ENCODE measurements at regions not wholly inside any gene's neighbourhood (a gene's known extent, or its start where the extent isn't known, plus 50 kb on each side); places are given as distances from the start of the nearest gene placed in this dataset.

- no peak for TF ChIP-seq ATF2 (CRISPR knock-in tag; IDR thresholded peaks at IDR 0.05)
- no peak for TF ChIP-seq ELK4 (CRISPR knock-in tag; IDR thresholded peaks at IDR 0.05; ENCODE audit: borderline replicate concordance)
- no peak for TF ChIP-seq BRD4 (CRISPR knock-in tag; IDR thresholded peaks at IDR 0.05)
- no peak for TF ChIP-seq ZNF879 (CRISPR knock-in tag; IDR thresholded peaks at IDR 0.05)
- TF ChIP-seq PRDM4 (CRISPR knock-in tag; IDR thresholded peaks at IDR 0.05; ENCODE audit: borderline replicate concordance) = no peak
- no peak for TF ChIP-seq NR0B2 (CRISPR knock-in tag; IDR thresholded peaks at IDR 0.05)
- TF ChIP-seq MZF1 (CRISPR knock-in tag; IDR thresholded peaks at IDR 0.05; ENCODE audit: borderline replicate concordance) = no peak
- TF ChIP-seq ZBTB3 (CRISPR knock-in tag; IDR thresholded peaks at IDR 0.05; ENCODE audit: borderline replicate concordance, low read depth) = no peak
- TF ChIP-seq EP300 (IDR thresholded peaks at IDR 0.05; ENCODE audit: low read depth in 2 of 2, low read length in 2 of 2) = peak in 1 of 2 experiments; percentile 64; a peak in 2 of 4 replicates
- TF ChIP-seq EP300 (CRISPR knock-in tag; IDR thresholded peaks at IDR 0.05; ENCODE audit: borderline replicate concordance) = peak; percentile 63; the same call in 1 of the 2 replicates
- TF ChIP-seq KDM4B (CRISPR knock-in tag; IDR thresholded peaks at IDR 0.05) = 0 out of 2 replicates have a peak, but pooled peaks have one; percentile 26
- no peak for TF ChIP-seq LCORL (IDR thresholded peaks at IDR 0.05)
- TF ChIP-seq LCORL (CRISPR knock-in tag; IDR thresholded peaks at IDR 0.05) = no peak
- no peak for TF ChIP-seq SMAD1 (CRISPR knock-in tag; IDR thresholded peaks at IDR 0.05; ENCODE audit: borderline replicate concordance, low read depth)
- no peak for TF ChIP-seq KLF9 (CRISPR knock-in tag; IDR thresholded peaks at IDR 0.05; ENCODE audit: low read depth)
- no peak for TF ChIP-seq CCDC6 (CRISPR knock-in tag; IDR thresholded peaks at IDR 0.05)
- TF ChIP-seq IRF2 (CRISPR knock-in tag; IDR thresholded peaks at IDR 0.05) = 0 out of 2 replicates have a peak, but pooled peaks have one; percentile 41
- no peak for TF ChIP-seq ZNF556 (CRISPR knock-in tag; IDR thresholded peaks at IDR 0.05; ENCODE audit: borderline replicate concordance)
- no peak for TF ChIP-seq ZNF44 (CRISPR knock-in tag; IDR thresholded peaks at IDR 0.05)
- TF ChIP-seq ZC3H13 (CRISPR knock-in tag; IDR thresholded peaks at IDR 0.05) = no peak
- TF ChIP-seq ZMAT5 (CRISPR knock-in tag; IDR thresholded peaks at IDR 0.05; ENCODE audit: borderline replicate concordance, low read depth) = no peak
- TF ChIP-seq TARDBP (CRISPR knock-in tag; IDR thresholded peaks at IDR 0.05) = peak; percentile 51; the same call in 1 of the 2 replicates
- no peak for TF ChIP-seq ZKSCAN5 (CRISPR knock-in tag; IDR thresholded peaks at IDR 0.05)
- peak; percentile 92 for TF ChIP-seq POGZ (CRISPR knock-in tag; IDR thresholded peaks at IDR 0.05)
- peak; percentile 45; the same call in 1 of the 2 replicates for TF ChIP-seq FOXO1 (CRISPR knock-in tag; IDR thresholded peaks at IDR 0.05)
- TF ChIP-seq SALL1 (CRISPR knock-in tag; IDR thresholded peaks at IDR 0.05) = peak; percentile 10; the same call in 1 of the 2 replicates
- no peak for TF ChIP-seq ZNF713 (CRISPR knock-in tag; IDR thresholded peaks at IDR 0.05)
- TF ChIP-seq ZNF761 (CRISPR knock-in tag; conservative IDR thresholded peaks at IDR 0.05) = no peak
These were observed 56.5 kb upstream of the ARHGAP32 start (continued) for GRCh38 chr11:129248618-129249017.

All from HepG2 (cell line).